ENCODE measurements at regions not wholly inside any gene's neighbourhood (a gene's known extent, or its start where the extent isn't known, plus 50 kb on each side); places are given as distances from the start of the nearest gene placed in this dataset.
A peak's percentile ranks its signal among the peaks of the same experiment; 100 is the strongest.
"Not testable (repeated sequence)": the region's sequence is repeated elsewhere in the genome, so short reads cannot be mapped to it uniquely, and the experiment has no call there.

- DNase-seq (ENCODE audit: low spot score) = no peak
These were observed 1000.4 kb upstream of the GBE1 start for GRCh38 chr3:82761858-82762257.

DNA sequence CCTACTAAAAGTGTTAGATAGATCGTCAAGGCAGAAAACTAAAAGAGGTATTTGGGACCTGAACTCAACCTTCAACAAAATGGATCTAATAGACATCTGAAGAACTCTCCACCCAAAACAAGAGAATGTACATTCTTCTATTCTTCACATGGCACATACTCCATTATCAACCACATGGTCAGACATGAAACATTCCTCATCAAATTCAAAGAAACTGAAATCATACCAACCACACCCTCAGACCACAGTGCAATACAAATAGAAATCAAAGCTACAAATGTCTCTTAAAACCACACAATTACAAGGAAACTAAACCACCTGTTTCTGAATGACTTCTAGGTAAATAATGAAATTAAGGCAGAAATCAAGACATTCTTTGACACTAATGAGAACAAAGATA is 984.1 kb upstream of the GBE1 start:
- DNase-seq (ENCODE audit: low spot score) = no peak

DNA sequence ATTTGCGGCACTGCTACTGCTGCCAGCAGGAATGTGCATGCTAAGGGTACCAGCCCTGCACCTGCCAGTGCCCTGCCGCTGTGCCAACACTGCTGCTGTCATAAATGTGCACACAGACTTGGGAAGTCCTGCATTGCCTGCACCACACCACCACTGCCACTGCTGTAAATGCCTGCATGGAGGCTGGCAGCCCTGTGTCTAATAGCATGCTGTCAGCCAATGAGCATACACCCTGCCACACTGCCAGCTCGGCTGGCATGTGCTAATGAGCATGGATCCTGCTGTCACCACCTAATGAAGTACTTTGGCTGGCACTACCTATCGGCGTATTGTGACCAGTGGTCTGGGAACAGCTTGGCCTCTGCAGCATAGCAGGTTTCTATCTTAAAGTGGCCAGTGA is 981.8 kb upstream of the GBE1 start:
- no peak for DNase-seq (ENCODE audit: low spot score)

DNA sequence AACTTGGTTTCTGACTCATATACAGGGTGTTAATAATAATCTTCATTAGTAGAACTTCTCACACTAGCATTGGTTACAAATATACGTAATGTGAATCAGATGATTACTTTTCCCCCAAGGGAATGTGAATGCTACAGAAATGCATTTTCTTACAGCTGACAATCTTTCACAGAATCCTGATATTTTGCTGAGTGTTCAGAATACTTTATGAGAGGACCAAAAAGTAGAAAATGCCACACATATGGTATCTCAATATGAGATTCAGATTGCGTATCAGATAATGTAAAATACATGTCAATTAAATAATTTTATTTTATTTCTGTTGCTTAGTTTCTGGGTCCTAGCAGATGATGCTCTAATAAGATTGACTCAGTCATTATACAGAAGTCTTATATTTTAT is 979.9 kb upstream of the GBE1 start:
- no peak for DNase-seq (ENCODE audit: low spot score)

DNA sequence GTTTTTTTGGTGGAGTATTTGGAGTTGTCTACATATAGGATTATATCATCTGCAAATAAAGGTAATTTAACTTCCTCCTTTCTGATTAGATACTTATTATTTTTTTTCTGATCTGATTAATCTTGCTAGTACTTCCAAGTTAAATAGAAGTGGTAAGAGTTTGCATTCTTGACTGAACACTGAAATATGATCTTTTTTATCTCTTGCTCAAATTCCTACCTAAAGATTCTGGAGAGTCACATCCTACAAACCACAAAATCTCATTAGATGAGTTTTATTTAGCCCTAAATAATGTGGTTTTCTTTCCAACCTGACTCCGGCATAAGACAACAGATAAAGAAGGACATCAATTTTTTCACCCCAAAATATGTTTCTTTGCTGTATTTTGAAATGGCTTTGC is 977.9 kb upstream of the GBE1 start:
- no peak for DNase-seq (ENCODE audit: low spot score)

DNA sequence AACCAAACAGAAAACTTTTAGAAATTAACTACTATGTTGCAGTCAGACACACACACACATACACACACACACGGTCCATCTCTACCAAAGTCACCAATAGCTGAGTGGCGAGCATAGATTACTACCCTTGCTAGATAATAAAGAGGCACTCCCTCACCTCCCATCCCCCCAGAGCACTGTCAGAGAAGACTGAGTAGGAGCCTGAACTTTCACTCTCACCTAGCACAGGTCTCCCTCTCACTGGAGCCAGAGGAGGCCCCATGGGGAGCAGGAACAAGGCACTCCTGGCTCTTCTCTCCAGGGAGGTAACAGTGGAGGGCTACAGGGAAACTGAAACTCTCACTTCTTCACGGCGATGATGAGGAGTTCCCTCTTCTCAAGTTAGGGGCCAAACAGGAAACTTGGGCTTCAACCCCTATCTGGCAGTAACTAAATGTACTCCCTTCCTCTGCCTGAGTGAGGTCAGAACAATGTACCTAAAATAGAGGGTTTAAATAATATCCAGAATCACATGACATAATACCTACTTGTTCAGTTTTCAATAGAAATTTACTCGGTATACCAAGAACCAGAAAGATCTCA is 975.3 kb upstream of the GBE1 start:
- DNase-seq (ENCODE audit: low spot score) = no peak

GRCh38 chr3:82715091-82715856 is 953.8 kb upstream of the GBE1 start:
- DNase-seq (ENCODE audit: low spot score) = no peak

DNA sequence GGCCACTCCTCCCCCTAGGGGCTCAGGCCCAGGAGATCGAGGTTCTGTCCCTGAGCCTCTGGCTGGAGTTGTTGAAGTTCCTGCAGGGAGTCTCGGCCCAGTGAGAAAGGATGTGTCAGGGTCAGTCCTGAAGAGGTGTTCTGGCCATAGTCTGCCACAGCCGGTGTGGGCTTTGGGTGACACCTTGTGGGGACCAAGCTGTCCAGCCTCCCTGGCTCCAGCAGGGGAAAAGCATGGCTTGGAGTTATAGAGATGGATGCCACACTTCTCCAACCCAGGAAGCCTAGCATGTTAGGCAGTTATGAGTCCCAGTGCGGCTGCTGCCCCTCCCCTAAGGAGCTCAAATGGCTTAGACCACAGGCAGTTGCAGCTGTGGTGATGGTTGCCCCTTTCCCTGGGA is 945.6 kb upstream of the GBE1 start:
- DNase-seq (ENCODE audit: low spot score) = no peak

- no peak for DNase-seq (ENCODE audit: low spot score)
These were observed 924.3 kb upstream of the GBE1 start for GRCh38 chr3:82685761-82686160.

DNA sequence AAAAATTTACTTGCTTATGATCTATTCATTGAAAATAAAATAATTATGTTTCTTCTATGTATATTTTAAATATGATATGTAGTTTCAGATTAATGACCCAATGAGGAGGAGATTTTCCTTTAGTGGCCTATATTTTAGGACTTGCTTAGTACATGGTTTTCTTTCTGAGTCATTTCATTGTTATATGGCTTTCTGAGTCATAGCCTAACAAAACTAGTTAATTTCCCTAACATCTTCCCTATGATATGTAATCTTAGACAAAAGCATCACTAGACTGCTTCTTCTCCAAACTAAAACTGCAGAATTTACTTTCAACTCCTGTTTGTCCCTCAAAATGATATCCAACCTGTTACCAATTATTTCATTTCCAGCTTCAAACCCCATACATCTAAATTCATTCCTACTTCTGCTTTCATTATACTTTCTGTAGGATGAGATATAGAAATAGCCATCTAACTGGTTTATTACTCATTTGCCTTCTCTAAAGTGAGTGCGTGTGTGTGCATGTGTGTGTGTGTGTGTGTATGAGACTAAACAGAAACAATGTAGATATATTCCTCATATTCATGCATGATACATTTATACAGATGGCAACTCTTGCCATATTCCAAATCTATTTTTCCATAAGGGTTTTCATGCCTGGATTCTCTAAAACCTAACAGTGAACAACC is 915.0 kb upstream of the GBE1 start:
- DNase-seq (ENCODE audit: low spot score) = no peak

- no peak for DNase-seq (ENCODE audit: low spot score)
These were observed 911.5 kb upstream of the GBE1 start for GRCh38 chr3:82672966-82673365.

- DNase-seq (ENCODE audit: low spot score) = no peak
These were observed 910.0 kb upstream of the GBE1 start for GRCh38 chr3:82671466-82671865.

DNA sequence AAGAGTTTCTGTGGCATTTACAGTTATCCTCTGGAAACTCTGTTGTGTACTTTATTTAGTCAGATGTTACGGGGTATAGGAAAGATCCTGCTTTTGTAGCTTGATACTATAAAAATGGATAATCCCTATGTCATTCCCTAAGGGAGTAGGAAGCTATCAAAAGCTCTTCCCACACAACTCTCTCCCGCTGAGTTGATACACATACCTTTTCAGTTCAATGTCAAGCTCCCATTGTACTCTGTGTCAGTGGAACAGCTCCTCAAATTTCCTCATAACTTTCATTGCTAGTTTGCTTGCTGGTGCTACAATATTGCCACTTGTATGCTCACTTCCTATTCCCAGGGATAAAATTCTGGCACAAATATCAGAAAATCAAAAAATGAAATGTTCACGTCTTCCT is 893.3 kb upstream of the GBE1 start:
- DNase-seq (ENCODE audit: low spot score) = no peak

DNA sequence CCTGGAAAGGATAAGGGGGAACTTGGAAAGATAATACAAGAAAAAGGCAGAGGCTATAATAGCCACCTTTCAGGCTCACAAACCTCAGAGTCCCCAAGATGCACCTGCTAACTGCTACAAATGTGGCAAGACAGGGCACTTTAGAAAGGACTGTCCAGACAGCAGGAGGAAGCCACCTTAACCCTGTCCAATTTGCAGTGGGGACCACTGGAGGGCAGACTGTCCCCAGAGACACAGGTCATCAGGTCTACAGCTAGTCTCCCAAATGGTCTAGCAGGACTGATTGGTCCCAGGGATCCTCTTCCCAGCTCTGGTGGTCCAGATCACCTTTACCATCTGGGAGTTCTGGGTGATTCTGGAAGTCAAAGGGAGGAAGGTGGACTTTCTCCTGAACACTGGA is 882.5 kb upstream of the GBE1 start:
- peak; percentile 7 for DNase-seq (ENCODE audit: low spot score)

DNA sequence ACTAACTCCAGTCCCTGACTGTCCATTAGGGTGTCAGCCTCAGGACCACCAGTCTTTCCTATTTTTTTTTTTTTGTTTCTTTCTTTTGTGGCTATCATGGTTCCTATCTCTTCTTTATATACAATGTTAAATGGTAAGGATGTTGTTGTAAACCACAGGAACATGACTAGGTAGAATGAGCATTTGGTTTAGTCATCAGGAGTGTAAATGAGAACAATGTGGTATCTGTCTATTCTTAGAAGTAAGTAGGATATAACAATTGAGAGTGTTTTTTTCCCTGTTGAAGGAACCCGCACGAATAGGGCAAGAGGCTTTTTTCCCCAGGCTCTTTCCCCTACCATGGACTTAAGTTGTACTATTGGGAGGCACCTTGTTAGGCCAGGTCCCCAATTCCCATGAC is 880.3 kb upstream of the GBE1 start:
- DNase-seq (ENCODE audit: low spot score) = no peak

- no peak for DNase-seq (ENCODE audit: low spot score)
These were observed 878.8 kb upstream of the GBE1 start for GRCh38 chr3:82640254-82640653.

- DNase-seq (ENCODE audit: low spot score) = no peak
These were observed 876.1 kb upstream of the GBE1 start for GRCh38 chr3:82637574-82637973.

GRCh38 chr3:82636177-82636576 is 874.7 kb upstream of the GBE1 start:
- DNase-seq (ENCODE audit: low spot score) = no peak

GRCh38 chr3:82633319-82633718 is 871.9 kb upstream of the GBE1 start:
- no peak for DNase-seq (ENCODE audit: low spot score)

DNA sequence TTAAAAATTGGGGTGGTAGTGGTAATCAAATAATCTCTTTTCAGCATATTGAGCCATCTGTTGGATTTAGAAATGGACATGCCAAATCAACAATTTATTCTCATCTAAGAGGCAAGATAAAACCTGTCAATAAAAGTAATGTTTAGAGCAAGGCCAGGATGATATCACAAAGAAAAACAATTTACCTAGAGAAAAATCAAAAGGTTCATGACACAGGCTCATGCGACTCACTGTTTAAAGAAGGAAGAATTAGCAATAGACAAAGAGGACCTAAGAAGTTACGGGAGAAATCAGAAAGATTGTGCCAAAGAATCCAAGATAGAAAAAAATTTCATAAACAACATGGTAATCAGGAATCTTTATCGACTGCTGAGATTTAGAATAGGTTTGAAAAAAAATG is 868.5 kb upstream of the GBE1 start:
- no peak for DNase-seq (ENCODE audit: low spot score)

DNA sequence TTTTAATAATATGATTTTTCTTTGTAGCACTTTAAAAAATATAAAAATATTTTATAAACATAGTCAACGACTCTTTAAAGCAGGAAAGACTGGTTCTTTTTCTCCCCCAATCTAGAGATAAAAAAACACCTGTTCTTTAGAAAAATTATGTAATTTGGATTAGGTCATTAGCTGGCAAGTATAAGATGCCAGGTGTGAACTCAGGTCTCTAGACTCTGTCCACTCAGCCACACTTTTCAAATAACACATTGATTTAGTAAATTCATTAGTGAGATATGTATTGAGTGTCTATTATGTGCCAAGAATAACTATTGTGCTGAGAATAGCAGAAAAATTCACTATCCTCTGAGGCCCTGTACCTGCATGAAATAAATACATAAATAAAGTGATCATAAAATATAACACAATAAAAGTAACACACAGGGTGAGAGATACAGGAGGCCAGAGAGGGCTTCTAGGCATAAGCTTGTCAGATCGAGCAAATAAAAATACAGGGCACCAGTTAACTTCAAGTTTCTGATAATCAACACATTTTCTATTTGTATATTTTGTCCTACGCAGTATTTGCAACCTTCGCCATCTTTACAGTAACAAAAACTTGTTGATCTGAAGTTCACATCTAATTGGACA is 867.1 kb upstream of the GBE1 start:
- DNase-seq (ENCODE audit: low spot score) = no peak

DNA sequence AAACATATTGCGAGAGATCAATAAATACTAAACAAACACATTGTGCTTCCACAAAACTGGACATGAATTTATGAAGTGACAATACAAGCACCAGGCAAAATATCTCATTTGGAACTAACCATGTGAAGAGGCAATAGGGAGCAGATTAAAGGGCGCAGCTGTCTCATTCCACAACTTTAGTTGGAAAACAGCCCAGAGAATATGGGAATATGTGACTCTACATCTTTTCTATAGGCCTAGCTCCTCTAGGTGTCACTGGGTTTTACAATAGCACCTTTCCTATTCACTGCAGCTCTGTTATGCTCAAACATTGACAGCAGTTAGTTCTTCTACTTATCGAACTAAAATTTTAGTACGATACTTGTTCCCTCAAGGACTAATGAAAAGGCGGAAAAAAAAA is 866.3 kb upstream of the GBE1 start:
- DNase-seq (ENCODE audit: low spot score) = no peak

GRCh38 chr3:82620744-82621143 is 859.3 kb upstream of the GBE1 start:
- DNase-seq (ENCODE audit: low spot score) = not testable (repeated sequence)

Data from HT-29 (cell line).